ENCODE measurements at regions not wholly inside any gene's neighbourhood (a gene's known extent, or its start where the extent isn't known, plus 50 kb on each side); places are given as distances from the start of the nearest gene placed in this dataset.

GRCh38 chr12:4157122-4157521, 116.4 kb upstream of the CCND2 start:
- no peak for DNase-seq (ENCODE audit: low spot score in 2 of 2)
- no peak for TF ChIP-seq POLR2A (IDR thresholded peaks at IDR 0.05)
- TF ChIP-seq, protein P1, sequence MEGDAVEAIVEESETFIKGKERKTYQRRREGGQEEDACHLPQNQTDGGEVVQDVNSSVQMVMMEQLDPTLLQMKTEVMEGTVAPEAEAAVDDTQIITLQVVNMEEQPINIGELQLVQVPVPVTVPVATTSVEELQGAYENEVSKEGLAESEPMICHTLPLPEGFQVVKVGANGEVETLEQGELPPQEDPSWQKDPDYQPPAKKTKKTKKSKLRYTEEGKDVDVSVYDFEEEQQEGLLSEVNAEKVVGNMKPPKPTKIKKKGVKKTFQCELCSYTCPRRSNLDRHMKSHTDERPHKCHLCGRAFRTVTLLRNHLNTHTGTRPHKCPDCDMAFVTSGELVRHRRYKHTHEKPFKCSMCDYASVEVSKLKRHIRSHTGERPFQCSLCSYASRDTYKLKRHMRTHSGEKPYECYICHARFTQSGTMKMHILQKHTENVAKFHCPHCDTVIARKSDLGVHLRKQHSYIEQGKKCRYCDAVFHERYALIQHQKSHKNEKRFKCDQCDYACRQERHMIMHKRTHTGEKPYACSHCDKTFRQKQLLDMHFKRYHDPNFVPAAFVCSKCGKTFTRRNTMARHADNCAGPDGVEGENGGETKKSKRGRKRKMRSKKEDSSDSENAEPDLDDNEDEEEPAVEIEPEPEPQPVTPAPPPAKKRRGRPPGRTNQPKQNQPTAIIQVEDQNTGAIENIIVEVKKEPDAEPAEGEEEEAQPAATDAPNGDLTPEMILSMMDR (IDR thresholded peaks at IDR 0.05), result no peak
- Histone ChIP-seq H3K27me3 (no peaks in the 10 kb centered on the region), H3K27ac (no peak overlapping the region), H3K9me3 (no peaks in the 10 kb centered on the region), H3K4me1 (no peaks in the 10 kb centered on the region), H3K4me3 (no peak overlapping the region), H3K36me3 (no peaks in the 10 kb centered on the region)
- WGBS, result 58% methylated on average over 3 of the region's 3 CpGs

- Histone ChIP-seq H3K27me3 (no peaks in the 10 kb centered on the region), H3K4me3 (no peak overlapping the region), H3K4me1 (no peaks in the 10 kb centered on the region), H3K27ac (no peak overlapping the region), H3K9me3 (no peaks in the 10 kb centered on the region), H3K36me3 (no peaks in the 10 kb centered on the region)
- 85% methylated on average over 2 of the region's 2 CpGs for WGBS
- DNase-seq (ENCODE audit: low spot score in 2 of 2), result no peak
- no peak for TF ChIP-seq POLR2AphosphoS5 (IDR thresholded peaks at IDR 0.05)
- no peak for TF ChIP-seq EP300 (IDR thresholded peaks at IDR 0.05)
- TF ChIP-seq, protein P1 (IDR thresholded peaks at IDR 0.05), result no peak
- no peak for TF ChIP-seq POLR2A (IDR thresholded peaks at IDR 0.05)
Measured at GRCh38 chr12:4156317-4156716, 117.2 kb upstream of the CCND2 start.

DNA sequence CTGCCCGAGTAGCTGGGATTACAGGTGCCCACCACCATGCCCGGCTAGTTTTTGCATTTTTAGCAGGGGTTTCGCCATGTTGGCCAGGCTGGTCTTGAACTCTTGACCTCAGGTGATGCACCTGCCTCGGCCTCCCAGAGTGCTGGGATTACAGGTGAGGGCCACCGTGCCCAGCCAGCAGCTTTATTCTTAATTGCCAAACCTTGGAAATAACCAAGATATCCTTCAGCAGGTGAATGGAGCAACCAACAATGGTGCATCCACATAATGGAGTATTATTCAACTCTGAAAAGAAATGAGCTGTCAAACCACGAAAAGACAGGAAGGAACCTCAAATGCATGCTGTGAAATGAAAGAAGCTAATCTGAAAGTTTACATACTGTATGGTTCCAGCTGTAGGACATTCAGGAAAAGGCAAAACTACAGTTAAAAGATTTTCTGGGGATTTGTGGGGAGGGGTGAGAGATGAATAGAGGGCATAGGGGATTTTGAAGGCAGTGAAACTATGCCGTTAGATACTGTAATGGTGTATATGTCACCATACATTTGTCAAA, 118.8 kb upstream of the CCND2 start:
- no peak for DNase-seq (ENCODE audit: low spot score in 2 of 2)
- no peaks in the 10 kb centered on the region for H3K9me3 ChIP-seq
- H3K4me1 ChIP-seq, result no peaks in the 10 kb centered on the region
- no peaks in the 10 kb centered on the region for H3K27me3 ChIP-seq
- WGBS, result 92% methylated on average over 7 of the region's 7 CpGs
- H3K4me3 ChIP-seq, result no peak overlapping the region
- no peak overlapping the region for H3K27ac ChIP-seq
- no peaks in the 10 kb centered on the region for H3K36me3 ChIP-seq
- TF ChIP-seq EP300 (IDR thresholded peaks at IDR 0.05), result no peak
- TF ChIP-seq POLR2AphosphoS5 (IDR thresholded peaks at IDR 0.05), result no peak
- TF ChIP-seq, protein P1 (IDR thresholded peaks at IDR 0.05), result no peak
- no peak for TF ChIP-seq POLR2A (IDR thresholded peaks at IDR 0.05)

GRCh38 chr12:4153343-4153892, 120.1 kb upstream of the CCND2 start:
- H3K9me3 ChIP-seq, result no peaks in the 10 kb centered on the region
- H3K27ac ChIP-seq, result no peak overlapping the region
- TF ChIP-seq POLR2AphosphoS5 (IDR thresholded peaks at IDR 0.05) (no peak), POLR2A (IDR thresholded peaks at IDR 0.05) (no peak), EP300 (IDR thresholded peaks at IDR 0.05) (no peak)
- TF ChIP-seq, protein P1 (IDR thresholded peaks at IDR 0.05), result no peak
- no peaks in the 10 kb centered on the region for H3K4me1 ChIP-seq
- no peak for DNase-seq (ENCODE audit: low spot score in 2 of 2)
- H3K36me3 ChIP-seq, result no peaks in the 10 kb centered on the region
- 52% methylated on average over 3 of the region's 3 CpGs for WGBS
- H3K4me3 ChIP-seq, result no peak overlapping the region
- H3K27me3 ChIP-seq, result no peaks in the 10 kb centered on the region

- Histone ChIP-seq H3K36me3 (no peaks in the 10 kb centered on the region), H3K27ac (no peak overlapping the region), H3K4me1 (no peaks in the 10 kb centered on the region), H3K4me3 (no peak overlapping the region), H3K9me3 (no peaks in the 10 kb centered on the region), H3K27me3 (no peaks in the 10 kb centered on the region)
- DNase-seq (ENCODE audit: low spot score in 2 of 2), result no peak
- TF ChIP-seq, protein P1 (IDR thresholded peaks at IDR 0.05), result no peak
- TF ChIP-seq EP300 (IDR thresholded peaks at IDR 0.05) (no peak), POLR2AphosphoS5 (IDR thresholded peaks at IDR 0.05) (no peak), POLR2A (IDR thresholded peaks at IDR 0.05) (no peak)
- WGBS, result 68% methylated on average over 7 of the region's 7 CpGs
Measured at GRCh38 chr12:4152145-4152795, 121.3 kb upstream of the CCND2 start.

All from suprapubic skin (tissue), 4 donors.